Uterus (tissue), 2 donors: ENCODE measurements at regions not wholly inside any gene's neighbourhood (a gene's known extent, or its start where the extent isn't known, plus 50 kb on each side); places are given as distances from the start of the nearest gene placed in this dataset.

Experiments used
- POLR2A ChIP-seq, 2 donors: fragments of 450-650 bp; IDR thresholded peaks; one replicate each; pipeline ENCODE4 v1.6.1; 2016; ENCODE audit warnings: antibody characterized with exemption in 2 of 2, mild to moderate bottlenecking in 1 of 2, moderate library complexity in 1 of 2
- TF ChIP-seq, protein P1 (sequence below), 4 experiments: fragments of 200-600 bp in 2 of 4; fragments of 450-650 bp in 2 of 4; sonication (generic) in 2 of 4; IDR thresholded peaks; one replicate each; pipeline ENCODE4 v1.5.1; 2016 to 2019; ENCODE audit warnings: antibody characterized with exemption in 4 of 4, mild to moderate bottlenecking in 2 of 4, moderate library complexity in 1 of 4

- TF ChIP-seq, protein P1, sequence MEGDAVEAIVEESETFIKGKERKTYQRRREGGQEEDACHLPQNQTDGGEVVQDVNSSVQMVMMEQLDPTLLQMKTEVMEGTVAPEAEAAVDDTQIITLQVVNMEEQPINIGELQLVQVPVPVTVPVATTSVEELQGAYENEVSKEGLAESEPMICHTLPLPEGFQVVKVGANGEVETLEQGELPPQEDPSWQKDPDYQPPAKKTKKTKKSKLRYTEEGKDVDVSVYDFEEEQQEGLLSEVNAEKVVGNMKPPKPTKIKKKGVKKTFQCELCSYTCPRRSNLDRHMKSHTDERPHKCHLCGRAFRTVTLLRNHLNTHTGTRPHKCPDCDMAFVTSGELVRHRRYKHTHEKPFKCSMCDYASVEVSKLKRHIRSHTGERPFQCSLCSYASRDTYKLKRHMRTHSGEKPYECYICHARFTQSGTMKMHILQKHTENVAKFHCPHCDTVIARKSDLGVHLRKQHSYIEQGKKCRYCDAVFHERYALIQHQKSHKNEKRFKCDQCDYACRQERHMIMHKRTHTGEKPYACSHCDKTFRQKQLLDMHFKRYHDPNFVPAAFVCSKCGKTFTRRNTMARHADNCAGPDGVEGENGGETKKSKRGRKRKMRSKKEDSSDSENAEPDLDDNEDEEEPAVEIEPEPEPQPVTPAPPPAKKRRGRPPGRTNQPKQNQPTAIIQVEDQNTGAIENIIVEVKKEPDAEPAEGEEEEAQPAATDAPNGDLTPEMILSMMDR (IDR thresholded peaks at IDR 0.05): no peak
- no peak for TF ChIP-seq POLR2A (IDR thresholded peaks at IDR 0.05)
These were observed 473.2 kb downstream of the REEP3 start for GRCh38 chr10:63994371-63994770.
